Astrocyte (in vitro differentiated cells and primary cell): ENCODE measurements at regions not wholly inside any gene's neighbourhood (a gene's known extent, or its start where the extent isn't known, plus 50 kb on each side); places are given as distances from the start of the nearest gene placed in this dataset.

Experiments used
- DNase-seq: peaks from one replicate; pipeline ENCODE4 v3.0.0-alpha.2; 2010; ENCODE audit warnings: low read depth
- FAIRE-seq: peaks from 2 replicates; lab custom pipeline; 2011; peaks lifted over from hg19 to GRCh38; lab: Jason Lieb, UNC
- H2AFZ ChIP-seq: 2 replicates; pipeline ENCODE4 v1.6.0; 2012; ENCODE audit warnings: low read depth, low read length, inconsistent platforms
- H3K27ac ChIP-seq: 2 replicates; pipeline ENCODE4 v1.5.1; 2011; ENCODE audit warnings: low read depth, low read length, inconsistent platforms
- H3K27me3 ChIP-seq: 2 replicates; pipeline ENCODE4 v1.6.0; 2011; ENCODE audit warnings: low read length, inconsistent platforms; ENCODE audit not compliant: insufficient read depth
- H3K36me3 ChIP-seq: 2 replicates; pipeline ENCODE4 v1.5.1; 2011; ENCODE audit warnings: low read length, inconsistent platforms; ENCODE audit not compliant: insufficient read depth
- H3K4me1 ChIP-seq: 2 replicates; pipeline ENCODE4 v1.5.1; 2011; ENCODE audit warnings: low read length, inconsistent platforms; ENCODE audit not compliant: insufficient read depth
- H3K4me2 ChIP-seq: 2 replicates; pipeline ENCODE4 v1.6.0; 2012; ENCODE audit warnings: low read length, inconsistent platforms
- H3K4me3 ChIP-seq: 2 replicates; pipeline ENCODE4 v1.5.1; 2011; ENCODE audit warnings: low read depth, mild to moderate bottlenecking, low read length, inconsistent platforms; ENCODE audit not compliant: insufficient read depth
- H3K79me2 ChIP-seq: 2 replicates; pipeline ENCODE4 v1.6.0; 2012; ENCODE audit warnings: mild to moderate bottlenecking, low read length, inconsistent platforms; ENCODE audit not compliant: insufficient read depth
- H3K9ac ChIP-seq: 2 replicates; pipeline ENCODE4 v1.6.0; 2012; ENCODE audit warnings: mild to moderate bottlenecking, low read length, inconsistent platforms
- H3K9me3 ChIP-seq: 2 replicates; pipeline ENCODE4 v1.5.1; 2012; ENCODE audit warnings: low read depth, mild to moderate bottlenecking, low read length, inconsistent platforms; ENCODE audit not compliant: insufficient read depth
- H4K20me1 ChIP-seq: 2 replicates; pipeline ENCODE4 v1.6.0; 2012; ENCODE audit warnings: low read length, inconsistent platforms; ENCODE audit not compliant: insufficient read depth
- H3K27ac Mint-ChIP-seq: one replicate; pipeline ENCODE4 v1.8.0; 2021; ENCODE audit warnings: mild to moderate bottlenecking, mixed read lengths; ENCODE audit not compliant: unreplicated experiment
- H3K27me3 Mint-ChIP-seq: one replicate; pipeline ENCODE4 v1.8.0; 2021; ENCODE audit warnings: low read depth, mixed read lengths; ENCODE audit not compliant: unreplicated experiment
- H3K36me3 Mint-ChIP-seq: one replicate; pipeline ENCODE4 v1.8.0; 2021; ENCODE audit warnings: low read depth, mixed read lengths; ENCODE audit not compliant: unreplicated experiment
- H3K4me1 Mint-ChIP-seq: one replicate; pipeline ENCODE4 v1.8.0; 2021; ENCODE audit warnings: low read depth, mixed read lengths; ENCODE audit not compliant: unreplicated experiment
- H3K4me3 Mint-ChIP-seq: one replicate; pipeline ENCODE4 v1.8.0; 2021; ENCODE audit warnings: mild to moderate bottlenecking, moderate library complexity, mixed read lengths; ENCODE audit not compliant: unreplicated experiment
- H3K9me3 Mint-ChIP-seq: one replicate; pipeline ENCODE4 v1.8.0; 2021; ENCODE audit warnings: mild to moderate bottlenecking, mixed read lengths; ENCODE audit not compliant: unreplicated experiment
- EZH2 ChIP-seq: IDR thresholded peaks from 2 replicates; pipeline ENCODE4 v1.6.1; 2012; ENCODE audit warnings: mild to moderate bottlenecking, low read length, inconsistent platforms; ENCODE audit not compliant: insufficient read depth
- TF ChIP-seq, protein P1 (sequence below): IDR thresholded peaks from 2 replicates; pipeline ENCODE4 v1.5.1; 2011; ENCODE audit warnings: low read depth, mild to moderate bottlenecking, inconsistent platforms, low read length, moderate library complexity; ENCODE audit not compliant: insufficient read depth

- FAIRE-seq (no peak), DNase-seq (no peak)
- no peak overlapping the region for H3K4me2 ChIP-seq
- no peak overlapping the region for H3K27ac ChIP-seq
- Mint-ChIP-seq H3K36me3 (no peaks in the 10 kb centered on the region), H3K4me1 (peaks cover 4% of the 10 kb centered on the region), H3K9me3 (no peaks in the 10 kb centered on the region), H3K27ac (no peak overlapping the region), H3K4me3 (no peak overlapping the region), H3K27me3 (no peaks in the 10 kb centered on the region)
- no peak overlapping the region for H3K4me3 ChIP-seq
- no peak overlapping the region for H3K9ac ChIP-seq
- H3K4me1 ChIP-seq, result no peaks in the 10 kb centered on the region
- H3K36me3 ChIP-seq, result no peaks in the 10 kb centered on the region
- H3K79me2 ChIP-seq, result no peaks in the 10 kb centered on the region
- TF ChIP-seq, protein P1, sequence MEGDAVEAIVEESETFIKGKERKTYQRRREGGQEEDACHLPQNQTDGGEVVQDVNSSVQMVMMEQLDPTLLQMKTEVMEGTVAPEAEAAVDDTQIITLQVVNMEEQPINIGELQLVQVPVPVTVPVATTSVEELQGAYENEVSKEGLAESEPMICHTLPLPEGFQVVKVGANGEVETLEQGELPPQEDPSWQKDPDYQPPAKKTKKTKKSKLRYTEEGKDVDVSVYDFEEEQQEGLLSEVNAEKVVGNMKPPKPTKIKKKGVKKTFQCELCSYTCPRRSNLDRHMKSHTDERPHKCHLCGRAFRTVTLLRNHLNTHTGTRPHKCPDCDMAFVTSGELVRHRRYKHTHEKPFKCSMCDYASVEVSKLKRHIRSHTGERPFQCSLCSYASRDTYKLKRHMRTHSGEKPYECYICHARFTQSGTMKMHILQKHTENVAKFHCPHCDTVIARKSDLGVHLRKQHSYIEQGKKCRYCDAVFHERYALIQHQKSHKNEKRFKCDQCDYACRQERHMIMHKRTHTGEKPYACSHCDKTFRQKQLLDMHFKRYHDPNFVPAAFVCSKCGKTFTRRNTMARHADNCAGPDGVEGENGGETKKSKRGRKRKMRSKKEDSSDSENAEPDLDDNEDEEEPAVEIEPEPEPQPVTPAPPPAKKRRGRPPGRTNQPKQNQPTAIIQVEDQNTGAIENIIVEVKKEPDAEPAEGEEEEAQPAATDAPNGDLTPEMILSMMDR, result no peak
- no peak for TF ChIP-seq EZH2
- H2AFZ ChIP-seq, result no peak overlapping the region
- H3K27me3 ChIP-seq, result no peaks in the 10 kb centered on the region
- no peaks in the 10 kb centered on the region for H4K20me1 ChIP-seq
- no peaks in the 10 kb centered on the region for H3K9me3 ChIP-seq
Measured at GRCh38 chr2:226352941-226353560, 446.6 kb downstream of the IRS1 start.

DNA sequence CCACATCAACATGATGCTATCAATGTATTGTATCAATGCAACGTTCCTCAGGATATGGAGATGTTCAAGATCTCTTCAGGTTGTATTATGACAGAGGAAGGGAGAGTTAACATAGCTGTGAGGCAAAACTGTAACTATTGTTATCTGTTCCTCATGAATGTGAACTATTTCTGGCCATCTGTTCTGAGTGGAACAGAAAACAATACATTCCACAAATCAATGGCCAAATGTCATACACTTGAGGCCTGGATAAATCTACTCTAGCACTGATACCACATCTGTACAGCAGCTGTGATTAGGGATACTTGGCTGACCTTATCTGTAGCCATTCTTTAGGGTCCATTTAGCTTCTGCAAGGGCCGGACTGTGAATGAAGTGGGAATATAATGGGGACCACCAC is 447.9 kb downstream of the IRS1 start:
- FAIRE-seq, result no peak
- Histone ChIP-seq H3K27ac (no peak overlapping the region), H4K20me1 (no peaks in the 10 kb centered on the region), H3K36me3 (no peaks in the 10 kb centered on the region), H3K9me3 (no peaks in the 10 kb centered on the region), H2AFZ (no peak overlapping the region), H3K9ac (no peak overlapping the region), H3K4me1 (no peaks in the 10 kb centered on the region), H3K27me3 (no peaks in the 10 kb centered on the region), H3K4me2 (no peak overlapping the region), H3K79me2 (no peaks in the 10 kb centered on the region), H3K4me3 (no peak overlapping the region)
- Mint-ChIP-seq H3K36me3 (no peaks in the 10 kb centered on the region), H3K27ac (no peak overlapping the region), H3K9me3 (no peaks in the 10 kb centered on the region), H3K4me3 (no peak overlapping the region), H3K4me1 (peaks cover 4% of the 10 kb centered on the region), H3K27me3 (no peaks in the 10 kb centered on the region)
- no peak for DNase-seq
- no peak for TF ChIP-seq EZH2
- TF ChIP-seq, protein P1, result no peak

DNA sequence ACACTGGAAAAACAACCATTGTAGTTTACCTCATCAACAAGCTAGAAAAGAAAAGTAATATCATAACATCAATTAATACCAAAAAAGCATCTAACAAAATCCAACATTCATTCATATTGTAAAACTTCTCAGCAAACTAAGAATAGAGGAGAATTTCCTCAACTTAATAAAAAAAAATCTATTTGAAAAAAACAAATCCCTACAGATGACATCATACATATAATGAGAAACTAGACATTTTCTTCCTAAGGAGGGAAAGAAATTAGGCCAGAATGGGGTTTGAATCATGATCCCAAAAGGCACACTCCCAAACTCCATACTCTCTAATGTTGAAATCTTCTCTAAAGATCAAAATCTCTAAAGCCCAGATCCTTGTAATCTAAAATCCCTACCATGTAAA is 460.0 kb downstream of the IRS1 start:
- H2AFZ ChIP-seq, result no peak overlapping the region
- H4K20me1 ChIP-seq, result no peaks in the 10 kb centered on the region
- no peak overlapping the region for H3K27ac Mint-ChIP-seq
- no peaks in the 10 kb centered on the region for H3K36me3 Mint-ChIP-seq
- peaks cover 2% of the 10 kb centered on the region for H3K4me1 ChIP-seq
- H3K79me2 ChIP-seq, result no peaks in the 10 kb centered on the region
- H3K4me2 ChIP-seq, result no peak overlapping the region
- TF ChIP-seq EZH2, result no peak
- TF ChIP-seq, protein P1, result no peak
- H3K36me3 ChIP-seq, result no peaks in the 10 kb centered on the region
- no peak overlapping the region for H3K9ac ChIP-seq
- H3K4me3 Mint-ChIP-seq, result no peak overlapping the region
- FAIRE-seq (no peak), DNase-seq (no peak)
- no peak overlapping the region for H3K4me3 ChIP-seq
- no peaks in the 10 kb centered on the region for H3K9me3 ChIP-seq
- peaks cover 27% of the 10 kb centered on the region for H3K4me1 Mint-ChIP-seq
- no peak overlapping the region for H3K27ac ChIP-seq
- no peaks in the 10 kb centered on the region for H3K9me3 Mint-ChIP-seq
- H3K27me3 Mint-ChIP-seq, result no peaks in the 10 kb centered on the region
- H3K27me3 ChIP-seq, result no peaks in the 10 kb centered on the region
